Activated naive CD4-positive, alpha-beta T cell treated with anti-CD3 and anti-CD28 coated beads, Interleukin-2, amount 10 ng/mL, durations not matched to agents 7 days and 5 days (primary cell): ENCODE measurements at regions not wholly inside any gene's neighbourhood (a gene's known extent, or its start where the extent isn't known, plus 50 kb on each side); places are given as distances from the start of the nearest gene placed in this dataset.
A peak's percentile ranks its signal among the peaks of the same experiment; 100 is the strongest.

Experiments used
- CTCF ChIA-PET: fragments of 350-600 bp; sonication (Branson Sonifier 250); formaldehyde crosslinking; loops from one replicate; lab custom pipeline; 2021; ENCODE audit warnings: antibody characterized with exemption; lab: Charles Lee
- DNase-seq: peaks from one replicate; pipeline ENCODE4 v3.0.0-alpha.2; 2020
- H3K27ac Mint-ChIP-seq: one replicate; pipeline ENCODE4 v1.8.0; 2021; ENCODE audit warnings: mild to moderate bottlenecking, moderate library complexity, mixed read lengths
- H3K27me3 Mint-ChIP-seq: one replicate; pipeline ENCODE4 v1.8.0; 2021; ENCODE audit warnings: mild to moderate bottlenecking, mixed read lengths
- H3K36me3 Mint-ChIP-seq: one replicate; pipeline ENCODE4 v1.8.0; 2021; ENCODE audit warnings: mixed read lengths
- H3K4me1 Mint-ChIP-seq: one replicate; pipeline ENCODE4 v1.8.0; 2021; ENCODE audit warnings: mixed read lengths
- H3K4me3 Mint-ChIP-seq: one replicate; pipeline ENCODE4 v1.8.0; 2021; ENCODE audit warnings: mild to moderate bottlenecking, moderate library complexity, mixed read lengths
- H3K9me3 Mint-ChIP-seq: one replicate; pipeline ENCODE4 v1.8.0; 2021; ENCODE audit warnings: mixed read lengths

- CTCF ChIA-PET = no interaction called here
- Mint-ChIP-seq H3K4me1 (no peaks in the 10 kb centered on the region), H3K27ac (no peak overlapping the region), H3K36me3 (no peaks in the 10 kb centered on the region), H3K27me3 (peaks cover 14% of the 10 kb centered on the region), H3K4me3 (no peak overlapping the region), H3K9me3 (peaks cover 6% of the 10 kb centered on the region)
- DNase-seq = no peak
Measured at GRCh38 chr15:31953478-31953877, 76.8 kb upstream of the CHRNA7 start.

- Mint-ChIP-seq H3K9me3 (peaks cover 6% of the 10 kb centered on the region), H3K4me1 (no peaks in the 10 kb centered on the region), H3K27ac (no peak overlapping the region), H3K36me3 (no peaks in the 10 kb centered on the region), H3K27me3 (peaks cover 14% of the 10 kb centered on the region), H3K4me3 (no peak overlapping the region)
- DNase-seq = no peak
- CTCF ChIA-PET = no interaction called here
Measured at GRCh38 chr15:31954374-31955172, 75.7 kb upstream of the CHRNA7 start.

DNA sequence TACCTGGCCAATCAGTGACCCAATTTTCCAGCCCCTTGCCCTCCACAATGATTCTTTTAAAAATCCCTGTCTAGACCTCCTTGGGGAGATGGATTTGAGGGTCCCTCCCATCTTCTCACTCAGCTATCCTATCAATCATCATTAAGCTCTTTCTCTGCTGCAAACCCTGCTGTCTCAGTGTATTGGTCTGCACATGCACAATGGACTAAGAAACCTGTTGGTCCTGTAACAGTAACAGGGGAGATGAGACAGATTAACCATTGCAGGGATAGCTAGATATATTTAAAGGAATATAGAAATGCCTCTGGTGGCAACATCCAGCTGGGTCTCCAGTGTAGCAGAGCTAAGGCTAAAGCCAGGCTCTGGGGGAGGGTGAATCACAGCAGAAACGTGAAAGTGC lies 74.6 kb upstream of the CHRNA7 start:
- H3K4me3 Mint-ChIP-seq = no peak overlapping the region
- CTCF ChIA-PET = no interaction called here
- no peak for DNase-seq

DNA sequence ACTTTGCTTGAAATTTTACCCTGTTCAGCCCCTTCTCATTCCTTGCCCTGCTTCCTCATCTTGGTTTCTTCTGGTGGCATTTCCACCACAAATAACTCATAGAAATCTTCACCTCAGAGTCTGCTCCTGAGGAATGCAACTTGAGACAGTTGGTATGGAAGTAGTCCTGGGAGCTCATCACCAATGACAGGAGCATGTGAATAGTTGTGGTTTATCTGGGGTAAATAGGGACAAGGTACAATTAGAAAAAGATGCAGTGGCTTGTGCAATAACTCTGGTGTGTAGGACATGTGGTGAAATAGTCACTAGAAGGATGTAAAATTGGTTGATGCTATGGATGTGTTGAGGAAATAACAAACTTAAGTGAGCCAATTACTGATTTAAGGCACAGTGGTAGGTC lies 72.7 kb upstream of the CHRNA7 start:
- H3K27me3 Mint-ChIP-seq = peaks cover 14% of the 10 kb centered on the region
- DNase-seq = no peak
- CTCF ChIA-PET = no interaction called here
- H3K4me1 Mint-ChIP-seq = no peaks in the 10 kb centered on the region
- no peaks in the 10 kb centered on the region for H3K36me3 Mint-ChIP-seq
- no peak overlapping the region for H3K4me3 Mint-ChIP-seq
- no peak overlapping the region for H3K27ac Mint-ChIP-seq
- peaks cover 6% of the 10 kb centered on the region for H3K9me3 Mint-ChIP-seq

More for the DNA sequence above, 74.6 kb upstream of the CHRNA7 start:
- Mint-ChIP-seq H3K4me1 (no peaks in the 10 kb centered on the region), H3K27ac (no peak overlapping the region), H3K36me3 (no peaks in the 10 kb centered on the region), H3K27me3 (peaks cover 14% of the 10 kb centered on the region), H3K9me3 (peaks cover 6% of the 10 kb centered on the region)

DNA sequence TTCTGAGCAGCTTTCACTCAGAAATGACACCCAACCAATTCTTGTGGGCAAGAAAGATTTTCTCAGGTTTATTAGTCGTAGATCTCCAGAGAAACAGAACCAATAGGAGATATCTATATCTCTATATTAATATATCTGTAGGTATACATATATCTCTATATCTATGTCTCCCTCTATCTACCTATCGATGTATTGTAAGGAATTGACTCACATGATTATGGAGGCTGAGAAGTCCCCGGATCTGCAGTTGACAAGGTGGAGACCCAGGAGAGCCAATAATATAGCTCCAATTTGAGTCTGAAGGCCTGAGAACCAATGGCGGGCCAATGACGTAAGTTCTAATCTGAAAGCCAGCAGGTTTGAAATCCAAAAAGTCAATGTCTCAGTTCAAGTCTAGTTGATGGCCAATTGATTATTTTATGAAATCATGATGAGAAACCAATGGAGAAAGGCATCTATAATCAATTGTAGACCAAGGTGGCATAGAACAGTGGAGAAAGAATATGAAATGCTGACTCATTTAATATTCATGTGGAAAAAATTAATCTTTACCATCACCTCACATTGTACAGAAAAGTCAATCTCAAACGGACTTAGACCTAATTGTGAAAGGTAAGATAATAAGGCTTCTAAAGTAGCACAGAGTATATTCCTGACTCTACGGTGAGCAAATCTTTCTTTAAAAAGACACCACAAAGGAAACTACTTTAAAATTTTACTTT lies 65.6 kb upstream of the CHRNA7 start:
- no peaks in the 10 kb centered on the region for H3K9me3 Mint-ChIP-seq
- CTCF ChIA-PET = interaction anchor here (1.5 kb wide), 1 partner anchor 12 kb away, joined by 5 read pairs; no protein-coding TSS in a partner anchor
- H3K27ac Mint-ChIP-seq = no peak overlapping the region
- peaks cover 9% of the 10 kb centered on the region for H3K27me3 Mint-ChIP-seq
- H3K36me3 Mint-ChIP-seq = no peaks in the 10 kb centered on the region
- DNase-seq = no peak
- H3K4me3 Mint-ChIP-seq = no peak overlapping the region
- H3K4me1 Mint-ChIP-seq = no peaks in the 10 kb centered on the region

GRCh38 chr15:31970007-31970406 lies 60.3 kb upstream of the CHRNA7 start:
- peaks cover 14% of the 10 kb centered on the region for H3K27me3 Mint-ChIP-seq
- no peaks in the 10 kb centered on the region for H3K9me3 Mint-ChIP-seq
- H3K27ac Mint-ChIP-seq = no peak overlapping the region
- DNase-seq = no peak
- H3K4me1 Mint-ChIP-seq = peaks cover 1% of the 10 kb centered on the region
- no peaks in the 10 kb centered on the region for H3K36me3 Mint-ChIP-seq
- CTCF ChIA-PET = no interaction called here
- no peak overlapping the region for H3K4me3 Mint-ChIP-seq

- peaks cover 25% of the 10 kb centered on the region for H3K27me3 Mint-ChIP-seq
- CTCF ChIA-PET = no interaction called here
- no peak for DNase-seq
- no peak overlapping the region for H3K4me3 Mint-ChIP-seq
- H3K36me3 Mint-ChIP-seq = no peaks in the 10 kb centered on the region
- H3K4me1 Mint-ChIP-seq = peaks cover 3% of the 10 kb centered on the region
- H3K27ac Mint-ChIP-seq = no peak overlapping the region
- no peaks in the 10 kb centered on the region for H3K9me3 Mint-ChIP-seq
Measured at GRCh38 chr15:31973197-31973596, 57.1 kb upstream of the CHRNA7 start.

DNA sequence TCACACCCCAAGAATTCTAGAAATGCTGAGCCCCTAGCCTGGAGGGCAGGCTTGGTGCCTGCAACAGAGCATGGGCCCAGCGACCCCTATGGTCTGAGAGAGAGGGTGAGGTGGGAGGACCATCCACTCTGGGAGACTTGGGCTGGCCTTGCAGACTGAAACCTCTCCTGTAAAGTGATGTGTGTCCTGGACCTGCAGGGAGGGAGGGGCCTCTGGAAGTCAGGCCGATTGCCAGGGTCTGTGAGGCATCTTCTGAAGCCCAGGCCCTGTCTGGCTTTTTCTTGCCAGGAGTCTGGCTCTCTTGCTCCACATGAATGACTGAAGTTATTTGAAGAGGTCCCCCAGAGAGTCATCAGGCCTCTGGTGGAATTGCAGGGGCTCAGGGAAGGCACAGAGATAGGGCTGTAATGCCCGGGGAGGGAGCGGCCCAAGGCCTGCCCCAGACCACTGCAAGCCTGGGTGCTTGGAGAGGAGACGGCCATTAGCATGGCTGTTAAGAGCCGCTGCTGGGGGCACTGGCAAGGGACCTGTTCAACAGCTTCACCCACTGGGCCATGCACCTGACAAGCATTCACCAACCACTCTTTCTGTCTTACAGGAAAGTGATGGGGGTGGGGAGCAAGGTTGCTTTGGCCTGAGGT lies 56.0 kb upstream of the CHRNA7 start:
- Mint-ChIP-seq H3K4me3 (no peak overlapping the region), H3K36me3 (no peaks in the 10 kb centered on the region), H3K27ac (no peak overlapping the region), H3K27me3 (peaks cover 22% of the 10 kb centered on the region), H3K9me3 (no peaks in the 10 kb centered on the region), H3K4me1 (peaks cover 3% of the 10 kb centered on the region)
- no peak for DNase-seq
- CTCF ChIA-PET = interaction anchor here (1.2 kb wide), 1 partner anchor 12 kb away, joined by 3 read pairs; no protein-coding TSS in a partner anchor

DNA sequence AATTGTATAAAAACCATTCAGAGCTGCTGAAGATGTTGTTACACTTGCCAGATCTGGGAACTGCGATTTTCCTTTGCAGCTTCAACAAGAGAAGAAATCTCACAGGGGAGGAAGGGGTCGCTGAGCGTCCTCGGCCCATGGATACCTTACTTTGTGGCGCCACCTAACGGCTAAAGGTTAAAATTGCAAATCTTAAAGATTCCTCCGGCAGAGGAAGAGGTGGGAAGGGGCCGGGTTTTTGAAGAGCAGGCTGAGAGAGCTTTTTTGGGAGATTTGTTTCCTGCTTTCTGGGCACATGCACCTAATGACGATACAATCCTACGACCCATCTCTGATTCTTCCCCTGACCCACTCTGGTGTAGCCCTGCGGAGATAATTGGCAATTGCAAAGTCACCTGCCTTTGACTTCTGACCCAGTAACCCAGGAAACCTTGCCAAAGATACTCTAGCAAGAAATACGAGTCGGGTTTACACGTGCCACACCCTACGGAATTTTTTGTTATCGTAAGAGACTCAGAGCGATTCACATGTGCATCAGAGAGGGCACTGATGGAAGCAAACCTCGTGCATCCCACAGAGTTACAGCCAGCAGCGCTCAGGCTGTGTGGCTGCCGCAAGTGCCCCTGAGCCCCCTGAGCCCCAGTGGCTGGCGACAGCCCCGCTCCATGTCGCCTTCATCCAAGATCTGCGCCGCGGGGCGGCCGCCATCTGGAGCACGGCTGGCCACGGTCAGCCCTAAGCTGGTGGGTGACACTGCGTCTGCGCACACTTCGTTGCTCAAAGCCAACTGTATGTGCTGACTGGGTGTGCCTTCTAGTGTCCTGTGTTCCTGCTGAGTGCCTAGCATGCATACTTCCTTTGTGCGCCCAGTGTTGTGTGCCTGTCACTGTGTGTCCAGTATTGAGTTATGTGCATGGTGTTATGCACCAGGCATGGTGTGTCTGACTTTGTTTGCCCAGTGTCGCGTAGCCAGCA lies 55.2 kb upstream of the CHRNA7 start:
- peak; percentile 41 for DNase-seq

GRCh38 chr15:31975830-31976229 lies 54.5 kb upstream of the CHRNA7 start:
- Mint-ChIP-seq H3K36me3 (no peaks in the 10 kb centered on the region), H3K4me1 (peaks cover 3% of the 10 kb centered on the region), H3K27me3 (peaks cover 15% of the 10 kb centered on the region), H3K4me3 (no peak overlapping the region), H3K27ac (no peak overlapping the region), H3K9me3 (no peaks in the 10 kb centered on the region)
- peak; percentile 37 for DNase-seq
- CTCF ChIA-PET = no interaction called here

More for the DNA sequence above, 55.2 kb upstream of the CHRNA7 start:
- Mint-ChIP-seq H3K4me3 (no peak overlapping the region), H3K4me1 (peaks cover 3% of the 10 kb centered on the region), H3K27ac (no peak overlapping the region), H3K9me3 (no peaks in the 10 kb centered on the region), H3K36me3 (no peaks in the 10 kb centered on the region), H3K27me3 (peaks cover 17% of the 10 kb centered on the region)
- CTCF ChIA-PET = interaction anchor here (1.2 kb wide), 1 partner anchor 11 kb away, joined by 3 read pairs; no protein-coding TSS in a partner anchor

- Mint-ChIP-seq H3K27me3 (peaks cover 15% of the 10 kb centered on the region), H3K4me3 (no peak overlapping the region), H3K4me1 (peaks cover 3% of the 10 kb centered on the region), H3K9me3 (no peaks in the 10 kb centered on the region), H3K36me3 (no peaks in the 10 kb centered on the region), H3K27ac (no peak overlapping the region)
- CTCF ChIA-PET = interaction anchor here (1.0 to 1.8 kb wide), 6 partner anchors 10 to 56 kb away, joined by 3 to 5 read pairs (median 4); partner anchors contain the start of gene CHRNA7
- DNase-seq = no peak
Measured at GRCh38 chr15:31977138-31977537, 53.2 kb upstream of the CHRNA7 start.

GRCh38 chr15:31977812-31978661 lies 52.3 kb upstream of the CHRNA7 start:
- H3K4me3 Mint-ChIP-seq = no peak overlapping the region
- H3K36me3 Mint-ChIP-seq = no peaks in the 10 kb centered on the region
- peak; percentile 69 for DNase-seq
- peaks cover 15% of the 10 kb centered on the region for H3K27me3 Mint-ChIP-seq
- no peaks in the 10 kb centered on the region for H3K9me3 Mint-ChIP-seq
- H3K4me1 Mint-ChIP-seq = peaks cover 3% of the 10 kb centered on the region
- CTCF ChIA-PET = interaction anchor here (1.0 to 1.8 kb wide), 6 partner anchors 9 to 55 kb away, joined by 3 to 5 read pairs (median 4); partner anchors contain the start of gene CHRNA7
- no peak overlapping the region for H3K27ac Mint-ChIP-seq
